K562 (cell line): ENCODE measurements at regions not wholly inside any gene's neighbourhood (a gene's known extent, or its start where the extent isn't known, plus 50 kb on each side); places are given as distances from the start of the nearest gene placed in this dataset.

Experiments
- ATAC-seq: fragments of 200-7000 bp; cut with Tn5 transposase; 3 replicates; pipeline ENCODE4 v1.9.1; 2020; ENCODE audit warnings: moderate library complexity
- BruUV-seq: library from RNA; stranded (reverse); fragments of 400-500 nt; replicated peaks from 2 replicates; lab custom pipeline; 2021; lab: Mats Ljungman, UMichigan
- CTCF ChIA-PET: fragments of 300-600 bp; formaldehyde crosslinking; extraction: SDS; loops from one replicate; lab custom pipeline; 2021; ENCODE audit warnings: low intra/inter-chr PET ratio; lab: Yijun Ruan, JAX
- POLR2A ChIA-PET: fragments of 300-600, 350-650 bp; sonication (Branson Sonifier 250); formaldehyde crosslinking; extraction: SDS; loops from one replicate; lab custom pipeline; 2021; ENCODE audit warnings: antibody characterized with exemption, inconsistent platforms; lab: Yijun Ruan, JAX
- DNase-seq, 4 experiments: peaks; one replicate each; pipeline versions ENCODE4 v3.0.0 to v3.0.0-alpha.2; 2011 to 2018; ENCODE audit warnings: low spot score in 3 of 4, mixed read lengths in 3 of 4; ENCODE audit errors: extremely low read depth in 1 of 4
- FAIRE-seq: peaks from 2 replicates; lab custom pipeline; 2011; peaks lifted over from hg19 to GRCh38; lab: Jason Lieb, UNC
- H2AFZ ChIP-seq: 2 replicates; pipeline ENCODE4 v1.6.0; 2011; ENCODE audit warnings: low read depth, low read length, control low read depth, inconsistent platforms
- H3K27ac ChIP-seq: fragments of 200-600 bp; 3 replicates; pipeline ENCODE4 v1.8.0; 2011; ENCODE audit warnings: low read depth, mild to moderate bottlenecking, control low read depth, inconsistent platforms, low read length, moderate library complexity, mixed read lengths; ENCODE audit errors: extremely low read depth
- H3K27me3 ChIP-seq, 2 experiments: fragments of 300-600 bp in 1 of 2; 2 replicates in 1 of 2; 3 replicates in 1 of 2; pipeline versions ENCODE4 v1.6.0 to v1.8.0; 2011; ENCODE audit warnings: inconsistent platforms in 2 of 2, low read length in 2 of 2, mild to moderate bottlenecking in 1 of 2, mixed read lengths in 1 of 2, moderate library complexity in 1 of 2; ENCODE audit not compliant: control insufficient read depth in 2 of 2, insufficient read depth in 2 of 2
- H3K36me3 ChIP-seq: fragments of 300-600 bp; 3 replicates; pipeline ENCODE4 v1.8.0; 2011; ENCODE audit warnings: mild to moderate bottlenecking, low read length, inconsistent platforms; ENCODE audit not compliant: control insufficient read depth, insufficient read depth
- H3K4me1 ChIP-seq, 2 experiments: fragments of 200-600 bp in 1 of 2; replicated peaks in 1 of 2; 2 replicates in 1 of 2; 3 replicates in 1 of 2; pipeline versions ENCODE4 v1.5.1 to v1.8.0; 2011; ENCODE audit warnings: inconsistent platforms in 2 of 2, low read length in 2 of 2, mild to moderate bottlenecking in 1 of 2, mixed read lengths in 1 of 2, moderate library complexity in 1 of 2; ENCODE audit not compliant: control insufficient read depth in 2 of 2, insufficient read depth in 2 of 2
- H3K4me2 ChIP-seq: 2 replicates; pipeline ENCODE4 v1.6.1; 2011; ENCODE audit warnings: low read length, control low read depth, inconsistent platforms, mixed read lengths; ENCODE audit not compliant: insufficient read depth
- H3K4me3 ChIP-seq: fragments of 200-600 bp; sonication (generic), shearing (Covaris generic); 2 replicates; pipeline ENCODE4 v1.5.1; 2016; ENCODE audit warnings: control low read depth, inconsistent platforms
- H3K79me2 ChIP-seq: fragments of 200-600 bp; 3 replicates; pipeline ENCODE4 v1.8.0; 2011; ENCODE audit warnings: low read length, inconsistent platforms; ENCODE audit not compliant: control insufficient read depth, insufficient read depth
- H3K9ac ChIP-seq, 2 experiments: 2 replicates each; pipeline versions ENCODE4 v1.6.0 to v1.6.1; 2011; ENCODE audit warnings: low read depth in 2 of 2, low read length in 2 of 2, control low read depth in 1 of 2, inconsistent platforms in 1 of 2, mild to moderate bottlenecking in 1 of 2, mixed read lengths in 1 of 2; ENCODE audit not compliant: insufficient read depth in 1 of 2
- H3K9me1 ChIP-seq: one replicate; pipeline ENCODE4 v1.6.0; 2011; ENCODE audit warnings: inconsistent platforms, mild to moderate bottlenecking, low read length, moderate library complexity; ENCODE audit not compliant: control insufficient read depth, insufficient read depth
- H3K9me3 ChIP-seq: replicated peaks from 2 replicates; pipeline ENCODE4 v1.5.1; 2011; ENCODE audit warnings: low read depth, low read length, inconsistent platforms; ENCODE audit not compliant: control insufficient read depth, insufficient read depth
- H4K20me1 ChIP-seq: replicated peaks from 2 replicates; pipeline ENCODE4 v1.6.1; 2011; ENCODE audit warnings: low read length, inconsistent platforms, mixed read lengths; ENCODE audit not compliant: control insufficient read depth, insufficient read depth
- ARID1B ChIP-seq: fragments of 450-650 bp; IDR thresholded peaks from 2 replicates; pipeline ENCODE4 v1.6.1; 2016; ENCODE audit warnings: antibody characterized with exemption, mild to moderate bottlenecking, inconsistent platforms
- DMBX1 ChIP-seq: fragments of 250-450 bp; sonication (Bioruptor Pico); IDR thresholded peaks from 2 replicates; pipeline ENCODE4 v1.8.0; 2022; ENCODE audit warnings: inconsistent platforms, mild to moderate bottlenecking, moderate library complexity, borderline replicate concordance
- NR4A1 ChIP-seq, 2 experiments: fragments of 250-450 bp in 1 of 2; fragments of 450-650 bp in 1 of 2; sonication (Bioruptor Pico) in 1 of 2; IDR thresholded peaks; 2 replicates each; pipeline versions ENCODE4 v1.4.0 to v1.6.1; 2016 to 2020; ENCODE audit warnings: mild to moderate bottlenecking in 2 of 2, missing compliant biosample characterization in 1 of 2, missing genetic modification characterization in 1 of 2, moderate library complexity in 1 of 2
- RAD21 ChIP-seq, 2 experiments: fragments of 250-450 bp in 1 of 2; fragments of 450-650 bp in 1 of 2; sonication (Bioruptor Pico) in 1 of 2; formaldehyde crosslinking in 1 of 2; IDR thresholded peaks in 1 of 2; conservative IDR thresholded peaks in 1 of 2; 2 replicates each; pipeline versions ENCODE4 v1.4.0 to v1.8.0; 2020 to 2022; ENCODE audit warnings: mild to moderate bottlenecking in 2 of 2, moderate library complexity in 1 of 2
- ZNF175 ChIP-seq: fragments of 200-800 bp; sonication (Bioruptor generic); IDR thresholded peaks from 2 replicates; pipeline ENCODE4 v1.6.1; 2016; ENCODE audit warnings: low read depth, mild to moderate bottlenecking, missing genetic modification characterization, missing compliant biosample characterization
- ZNF766 ChIP-seq: fragments of 200-800 bp; sonication (Bioruptor generic); conservative IDR thresholded peaks from 2 replicates; pipeline ENCODE4 v1.6.1; 2016; ENCODE audit warnings: missing genetic modification characterization, missing compliant biosample characterization
- WGBS: fragments of 100-300 bp; shearing (Covaris generic); methylation state at CpG from one replicate; pipeline ENCODE4 v1.1.6; 2016; ENCODE audit warnings: low coverage, mixed read lengths; ENCODE audit not compliant: insufficient coverage; ENCODE audit errors: missing lambda C conversion rate; 5-methylcytosine and 5-hydroxymethylcytosine counted together
- in situ Hi-C: fragments of 300-500 bp; cut with MboI; formaldehyde crosslinking; loops from 4 replicates; pipeline ENCODE4 v1.15.0; 2018; ENCODE audit warnings: inconsistent platforms, mixed read lengths
- intact Hi-C: fragments of 100-400 bp; cut with micrococcal nuclease; formaldehyde crosslinking; loops from 2 replicates; pipeline ENCODE4 v1.14.2; 2022
- TF ChIP-seq, protein P1 (sequence below): fragments of 450-650 bp; IDR thresholded peaks from 2 replicates; pipeline ENCODE4 v1.6.1; 2014; ENCODE audit warnings: low read depth, mild to moderate bottlenecking, moderate library complexity, borderline replicate concordance
- TF ChIP-seq, protein P2 (sequence below): IDR thresholded peaks from 3 replicates; pipeline ENCODE4 v1.6.1; 2011; ENCODE audit warnings: borderline replicate concordance, mild to moderate bottlenecking, moderate library complexity; ENCODE audit not compliant: insufficient read length; ENCODE audit errors: extremely low read depth
- TF ChIP-seq, protein P3 (sequence below), 3 experiments: IDR thresholded peaks in 2 of 3; conservative IDR thresholded peaks in 1 of 3; 2 replicates each; pipeline ENCODE4 v1.5.1; 2011 to 2012; ENCODE audit warnings: low read length in 3 of 3, mild to moderate bottlenecking in 3 of 3, control low read depth in 2 of 3, improper control_type of control experiment in 1 of 3, inconsistent platforms in 1 of 3, low read depth in 1 of 3, mixed read lengths in 1 of 3, moderate library complexity in 1 of 3; ENCODE audit not compliant: insufficient read depth in 2 of 3

DNA sequence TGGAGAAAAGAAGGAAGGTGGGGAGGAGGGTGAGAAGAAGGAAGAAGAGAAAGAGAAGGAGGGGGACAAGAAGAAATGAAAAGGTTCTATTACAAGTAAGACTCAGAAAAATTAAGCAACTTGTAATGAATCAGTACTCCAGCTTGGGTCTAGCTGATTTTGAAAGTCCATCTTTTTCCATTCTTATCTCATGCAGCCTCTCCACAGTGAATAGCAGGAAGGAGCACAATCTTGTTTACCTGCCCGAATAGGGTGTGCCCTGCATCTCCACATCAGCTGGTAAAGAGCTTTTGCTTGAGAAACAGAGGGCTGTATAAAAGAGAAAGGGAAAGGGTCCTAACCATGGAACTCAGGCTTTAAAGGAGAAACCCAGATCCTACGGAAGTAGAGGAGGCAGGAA is 348.8 kb downstream of the TPBG start (continued):
- TF ChIP-seq, protein P1, sequence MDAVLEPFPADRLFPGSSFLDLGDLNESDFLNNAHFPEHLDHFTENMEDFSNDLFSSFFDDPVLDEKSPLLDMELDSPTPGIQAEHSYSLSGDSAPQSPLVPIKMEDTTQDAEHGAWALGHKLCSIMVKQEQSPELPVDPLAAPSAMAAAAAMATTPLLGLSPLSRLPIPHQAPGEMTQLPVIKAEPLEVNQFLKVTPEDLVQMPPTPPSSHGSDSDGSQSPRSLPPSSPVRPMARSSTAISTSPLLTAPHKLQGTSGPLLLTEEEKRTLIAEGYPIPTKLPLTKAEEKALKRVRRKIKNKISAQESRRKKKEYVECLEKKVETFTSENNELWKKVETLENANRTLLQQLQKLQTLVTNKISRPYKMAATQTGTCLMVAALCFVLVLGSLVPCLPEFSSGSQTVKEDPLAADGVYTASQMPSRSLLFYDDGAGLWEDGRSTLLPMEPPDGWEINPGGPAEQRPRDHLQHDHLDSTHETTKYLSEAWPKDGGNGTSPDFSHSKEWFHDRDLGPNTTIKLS: no peak
- TF ChIP-seq, protein P2, sequence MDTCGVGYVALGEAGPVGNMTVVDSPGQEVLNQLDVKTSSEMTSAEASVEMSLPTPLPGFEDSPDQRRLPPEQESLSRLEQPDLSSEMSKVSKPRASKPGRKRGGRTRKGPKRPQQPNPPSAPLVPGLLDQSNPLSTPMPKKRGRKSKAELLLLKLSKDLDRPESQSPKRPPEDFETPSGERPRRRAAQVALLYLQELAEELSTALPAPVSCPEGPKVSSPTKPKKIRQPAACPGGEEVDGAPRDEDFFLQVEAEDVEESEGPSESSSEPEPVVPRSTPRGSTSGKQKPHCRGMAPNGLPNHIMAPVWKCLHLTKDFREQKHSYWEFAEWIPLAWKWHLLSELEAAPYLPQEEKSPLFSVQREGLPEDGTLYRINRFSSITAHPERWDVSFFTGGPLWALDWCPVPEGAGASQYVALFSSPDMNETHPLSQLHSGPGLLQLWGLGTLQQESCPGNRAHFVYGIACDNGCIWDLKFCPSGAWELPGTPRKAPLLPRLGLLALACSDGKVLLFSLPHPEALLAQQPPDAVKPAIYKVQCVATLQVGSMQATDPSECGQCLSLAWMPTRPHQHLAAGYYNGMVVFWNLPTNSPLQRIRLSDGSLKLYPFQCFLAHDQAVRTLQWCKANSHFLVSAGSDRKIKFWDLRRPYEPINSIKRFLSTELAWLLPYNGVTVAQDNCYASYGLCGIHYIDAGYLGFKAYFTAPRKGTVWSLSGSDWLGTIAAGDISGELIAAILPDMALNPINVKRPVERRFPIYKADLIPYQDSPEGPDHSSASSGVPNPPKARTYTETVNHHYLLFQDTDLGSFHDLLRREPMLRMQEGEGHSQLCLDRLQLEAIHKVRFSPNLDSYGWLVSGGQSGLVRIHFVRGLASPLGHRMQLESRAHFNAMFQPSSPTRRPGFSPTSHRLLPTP: no peak

DNA sequence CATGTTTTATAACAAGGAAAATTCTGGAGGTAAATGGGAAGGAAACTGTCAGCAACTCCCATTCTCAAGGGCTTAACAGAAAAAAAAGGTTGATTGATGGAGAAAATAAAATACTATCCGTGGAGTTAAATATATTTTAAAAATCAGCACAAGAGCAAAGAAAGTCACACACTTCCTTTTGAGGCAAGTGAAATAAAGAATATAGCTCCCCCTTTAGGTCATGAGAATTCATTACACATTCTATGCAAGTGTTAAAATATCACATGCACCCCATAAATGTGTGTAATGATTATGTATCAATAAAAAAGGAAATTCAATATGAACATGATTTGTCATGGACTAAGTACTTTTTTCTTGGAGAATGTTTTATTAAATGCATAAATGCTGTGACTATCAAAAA is 349.2 kb downstream of the TPBG start:
- TF ChIP-seq, protein P3, sequence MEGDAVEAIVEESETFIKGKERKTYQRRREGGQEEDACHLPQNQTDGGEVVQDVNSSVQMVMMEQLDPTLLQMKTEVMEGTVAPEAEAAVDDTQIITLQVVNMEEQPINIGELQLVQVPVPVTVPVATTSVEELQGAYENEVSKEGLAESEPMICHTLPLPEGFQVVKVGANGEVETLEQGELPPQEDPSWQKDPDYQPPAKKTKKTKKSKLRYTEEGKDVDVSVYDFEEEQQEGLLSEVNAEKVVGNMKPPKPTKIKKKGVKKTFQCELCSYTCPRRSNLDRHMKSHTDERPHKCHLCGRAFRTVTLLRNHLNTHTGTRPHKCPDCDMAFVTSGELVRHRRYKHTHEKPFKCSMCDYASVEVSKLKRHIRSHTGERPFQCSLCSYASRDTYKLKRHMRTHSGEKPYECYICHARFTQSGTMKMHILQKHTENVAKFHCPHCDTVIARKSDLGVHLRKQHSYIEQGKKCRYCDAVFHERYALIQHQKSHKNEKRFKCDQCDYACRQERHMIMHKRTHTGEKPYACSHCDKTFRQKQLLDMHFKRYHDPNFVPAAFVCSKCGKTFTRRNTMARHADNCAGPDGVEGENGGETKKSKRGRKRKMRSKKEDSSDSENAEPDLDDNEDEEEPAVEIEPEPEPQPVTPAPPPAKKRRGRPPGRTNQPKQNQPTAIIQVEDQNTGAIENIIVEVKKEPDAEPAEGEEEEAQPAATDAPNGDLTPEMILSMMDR (IDR thresholded peaks at IDR 0.05 in 2 of 3, conservative IDR thresholded peaks at IDR 0.05 in 1 of 3; ENCODE audit: insufficient read depth in 2 of 3, low read depth in 1 of 3, low read length in 3 of 3): peak in 1 of 3 experiments; percentile 61; a peak in 2 of 6 replicates
- TF ChIP-seq ZNF766 (CRISPR knock-in tag): no peak
- peak; percentile 25 to 61; a peak in 3 of 4 replicates for TF ChIP-seq RAD21 (CRISPR knock-in tag; conservative IDR thresholded peaks at IDR 0.05 in 1 of 2, IDR thresholded peaks at IDR 0.05 in 1 of 2)
- no peak for TF ChIP-seq NR4A1 (CRISPR knock-in tag; IDR thresholded peaks at IDR 0.05)
- TF ChIP-seq NR4A1 (tag; IDR thresholded peaks at IDR 0.05): no peak
- no peak for TF ChIP-seq ZNF175
- no peak for TF ChIP-seq ARID1B
- TF ChIP-seq DMBX1 (CRISPR knock-in tag): no peak
- Histone ChIP-seq H3K27ac (no peak overlapping the region), H3K4me3 (no peak overlapping the region), H3K9ac (no peak overlapping the region), H3K27me3 (peaks cover 0 to 3% of the 10 kb centered on the region in 2 experiments; a peak in 1 of 5 replicates), H3K4me1 (no peaks in the 10 kb centered on the region), H3K4me2 (no peak overlapping the region), H4K20me1 (no peaks in the 10 kb centered on the region), H3K79me2 (no peaks in the 10 kb centered on the region), H3K9me3 (no peaks in the 10 kb centered on the region), H3K9me1 (no peaks in the 10 kb centered on the region), H2AFZ (no peak overlapping the region), H3K36me3 (no peaks in the 10 kb centered on the region)
- FAIRE-seq: peak; percentile 79
- BruUV-seq: no TSS peak
- in situ Hi-C loops (no loop called here), intact Hi-C loops (loop anchor here (2.0 kb wide), 1 partner anchor 442 kb away; no protein-coding TSS in a partner anchor)
- POLR2A ChIA-PET: no interaction called here
- CTCF ChIA-PET: no interaction called here
- 0% methylated on average over 1 of the region's 1 CpG for WGBS
- DNase-seq: peak; percentile 6 to 36 (median 27)
- 0 out of 3 replicates have a peak, but pooled peaks have one; percentile 58 for ATAC-seq
